Prostate gland (tissue), 2 donors: ENCODE measurements at regions not wholly inside any gene's neighbourhood (a gene's known extent, or its start where the extent isn't known, plus 50 kb on each side); places are given as distances from the start of the nearest gene placed in this dataset.

Experiments
- DNase-seq: peaks from one replicate; pipeline ENCODE4 v3.0.0-alpha.2; 2019; ENCODE audit warnings: low spot score
- H3K27ac ChIP-seq, 2 donors: fragments of 200-600 bp; sonication (generic); 2 replicates each; pipeline ENCODE4 v1.5.1; 2017 to 2019
- H3K27me3 ChIP-seq: fragments of 200-600 bp; sonication (generic); replicated peaks from 2 replicates; pipeline ENCODE4 v1.5.1; 2019; ENCODE audit not compliant: insufficient read depth
- H3K36me3 ChIP-seq, 2 donors: fragments of 200-600 bp; sonication (generic); 1 replicate in 1 of 2; 2 replicates in 1 of 2; pipeline versions ENCODE4 v1.5.1 to v1.8.1; 2017 to 2019
- H3K4me1 ChIP-seq: fragments of 200-600 bp; sonication (generic); replicated peaks from 2 replicates; pipeline ENCODE4 v1.5.1; 2019
- H3K4me3 ChIP-seq, 2 donors: fragments of 200-600 bp; sonication (generic); 2 replicates each; pipeline ENCODE4 v1.5.1; 2017 to 2019
- H3K9me3 ChIP-seq: fragments of 200-600 bp; sonication (generic); 2 replicates; pipeline ENCODE4 v1.5.1; 2017
- CTCF ChIP-seq, 4 experiments: fragments of 200-600 bp in 2 of 4; fragments of 450-650 bp in 2 of 4; sonication (generic) in 2 of 4; IDR thresholded peaks; 1 replicate in 3 of 4; 2 replicates in 1 of 4; pipeline ENCODE4 v1.5.1; 2016 to 2019; ENCODE audit warnings: antibody characterized with exemption in 4 of 4, mild to moderate bottlenecking in 2 of 4, moderate library complexity in 2 of 4
- POLR2A ChIP-seq: fragments of 450-650 bp; IDR thresholded peaks from one replicate; pipeline ENCODE4 v1.6.1; 2016; ENCODE audit warnings: antibody characterized with exemption, mild to moderate bottlenecking
- POLR2AphosphoS5 ChIP-seq: sonication (generic); formaldehyde crosslinking; IDR thresholded peaks from one replicate; pipeline ENCODE4 v1.6.1; 2017; ENCODE audit warnings: antibody characterized with exemption
- WGBS: methylation state at CpG from one replicate; pipeline ENCODE4 v1.1.5; 2018; 5-methylcytosine and 5-hydroxymethylcytosine counted together
- intact Hi-C: fragments of 100-400 bp; cut with DNase I; formaldehyde crosslinking; loops from one replicate; pipeline ENCODE4 v1.14.2; 2022

GRCh38 chr5:34409373-34409772, 246.8 kb upstream of the RAI14 start:
- H3K36me3 ChIP-seq: no peaks in the 10 kb centered on the region
- no peaks in the 10 kb centered on the region for H3K9me3 ChIP-seq
- intact Hi-C loops: no loop called here
- no peaks in the 10 kb centered on the region for H3K27me3 ChIP-seq
- no peak for TF ChIP-seq POLR2A
- no peak for TF ChIP-seq CTCF (IDR thresholded peaks at IDR 0.05)
- no peak for TF ChIP-seq POLR2AphosphoS5
- H3K27ac ChIP-seq: no peak overlapping the region
- DNase-seq: no peak
- no peaks in the 10 kb centered on the region for H3K4me1 ChIP-seq
- H3K4me3 ChIP-seq: no peak overlapping the region

GRCh38 chr5:34410411-34411139, 245.6 kb upstream of the RAI14 start:
- Histone ChIP-seq H3K36me3 (no peaks in the 10 kb centered on the region), H3K4me1 (no peaks in the 10 kb centered on the region), H3K27ac (no peak overlapping the region), H3K4me3 (no peak overlapping the region), H3K27me3 (no peaks in the 10 kb centered on the region), H3K9me3 (no peaks in the 10 kb centered on the region)
- TF ChIP-seq POLR2AphosphoS5: no peak
- TF ChIP-seq POLR2A: no peak
- TF ChIP-seq CTCF (IDR thresholded peaks at IDR 0.05): no peak
- no peak for DNase-seq
- intact Hi-C loops: no loop called here
- WGBS: 35% methylated on average over 2 of the region's 2 CpGs

GRCh38 chr5:34411470-34412346, 244.4 kb upstream of the RAI14 start:
- Histone ChIP-seq H3K36me3 (no peaks in the 10 kb centered on the region), H3K27ac (no peak overlapping the region), H3K4me1 (no peaks in the 10 kb centered on the region), H3K9me3 (no peaks in the 10 kb centered on the region), H3K27me3 (no peaks in the 10 kb centered on the region), H3K4me3 (no peak overlapping the region)
- intact Hi-C loops: no loop called here
- no peak for DNase-seq
- TF ChIP-seq POLR2A (no peak), CTCF (IDR thresholded peaks at IDR 0.05) (no peak), POLR2AphosphoS5 (no peak)

GRCh38 chr5:34412736-34413135, 243.4 kb upstream of the RAI14 start:
- no peaks in the 10 kb centered on the region for H3K36me3 ChIP-seq
- no peak for DNase-seq
- intact Hi-C loops: no loop called here
- TF ChIP-seq CTCF (IDR thresholded peaks at IDR 0.05) (no peak), POLR2A (no peak), POLR2AphosphoS5 (no peak)
- no peaks in the 10 kb centered on the region for H3K9me3 ChIP-seq
- no peaks in the 10 kb centered on the region for H3K4me1 ChIP-seq
- no peaks in the 10 kb centered on the region for H3K27me3 ChIP-seq
- no peak overlapping the region for H3K4me3 ChIP-seq
- WGBS: 54% methylated on average over 2 of the region's 2 CpGs
- no peak overlapping the region for H3K27ac ChIP-seq
